GM21723 (cell line): ENCODE measurements at regions not wholly inside any gene's neighbourhood (a gene's known extent, or its start where the extent isn't known, plus 50 kb on each side); places are given as distances from the start of the nearest gene placed in this dataset.
A peak's percentile ranks its signal among the peaks of the same experiment; 100 is the strongest.

ENCODE experiments used
- ATAC-seq: cut with Tn5 transposase; IDR thresholded peaks from one replicate; pipeline ENCODE4 v1.9.1; 2021; ENCODE audit warnings: mild to moderate bottlenecking, moderate library complexity; ENCODE audit not compliant: unreplicated experiment

DNA sequence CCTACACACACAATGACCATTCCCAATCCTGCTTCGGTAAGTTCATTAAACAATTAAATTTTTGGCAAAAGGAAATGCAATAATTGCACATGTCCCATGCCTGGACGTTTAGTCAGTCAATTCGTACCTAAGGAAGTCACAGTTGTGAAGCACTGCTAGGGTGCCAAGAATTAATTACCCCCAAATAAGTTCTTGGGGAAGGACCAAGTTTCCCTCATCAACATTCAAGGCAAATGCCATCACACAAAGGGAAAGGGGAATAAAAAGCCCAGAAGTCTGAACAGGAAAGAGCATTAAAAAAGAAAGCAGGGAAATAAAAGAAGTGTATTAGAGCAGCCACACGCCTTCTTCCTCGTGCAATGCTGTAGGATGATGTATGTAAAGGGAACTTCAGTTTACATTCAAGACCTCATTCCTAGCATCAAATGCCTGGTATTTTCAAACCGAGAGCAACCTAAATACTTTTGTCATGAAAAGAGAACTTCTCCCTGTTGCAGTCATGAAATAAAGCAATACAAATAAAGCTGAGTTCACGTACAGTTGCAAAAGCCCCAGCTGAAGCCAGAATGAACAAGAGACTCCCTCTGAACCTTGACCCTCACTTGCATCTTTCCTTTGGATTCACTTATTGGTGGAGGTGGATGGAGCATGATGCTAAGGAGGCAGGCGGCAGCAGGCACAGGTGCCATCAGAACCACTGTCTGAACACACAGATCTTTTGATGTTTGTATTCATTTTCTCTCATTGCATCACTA, 124.0 kb upstream of the PPARGC1A start:
- no peak for ATAC-seq

DNA sequence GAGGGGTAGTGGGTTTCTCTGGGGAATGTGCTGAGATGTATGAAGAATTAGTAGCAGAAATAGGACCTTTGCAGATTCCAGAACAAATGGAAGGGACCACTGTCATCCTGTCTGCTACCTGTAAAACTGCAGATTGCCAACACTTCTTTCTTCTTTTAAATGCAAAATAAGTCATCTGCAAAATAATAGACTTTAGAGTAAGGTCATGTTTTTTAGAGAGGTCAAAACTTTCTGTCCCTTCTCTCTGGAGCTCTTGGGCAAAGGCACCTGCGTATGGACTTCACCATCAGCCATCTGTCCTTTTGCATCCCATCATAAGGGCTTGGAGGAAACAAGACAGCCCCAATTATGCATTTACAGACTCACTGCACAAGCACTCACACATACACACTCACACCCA, 121.1 kb upstream of the PPARGC1A start:
- no peak for ATAC-seq

DNA sequence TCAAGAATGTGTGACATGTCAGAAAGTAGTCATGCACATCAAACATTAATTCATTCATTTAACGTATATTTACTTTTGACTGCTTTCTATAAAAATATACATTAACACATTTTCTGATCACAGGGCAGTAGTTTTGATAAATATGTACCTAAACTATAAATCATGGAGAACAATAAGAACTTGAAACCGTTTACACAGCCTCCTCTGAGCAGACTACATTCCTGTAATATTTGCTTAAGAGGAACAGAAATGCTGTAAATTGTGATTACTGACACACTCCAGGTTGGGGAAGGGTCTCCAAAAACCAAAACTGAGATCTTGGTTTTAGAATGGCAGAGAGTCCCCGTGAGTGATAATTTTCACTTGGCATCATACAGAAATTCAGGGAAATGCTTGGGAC, 120.7 kb upstream of the PPARGC1A start:
- no peak for ATAC-seq

DNA sequence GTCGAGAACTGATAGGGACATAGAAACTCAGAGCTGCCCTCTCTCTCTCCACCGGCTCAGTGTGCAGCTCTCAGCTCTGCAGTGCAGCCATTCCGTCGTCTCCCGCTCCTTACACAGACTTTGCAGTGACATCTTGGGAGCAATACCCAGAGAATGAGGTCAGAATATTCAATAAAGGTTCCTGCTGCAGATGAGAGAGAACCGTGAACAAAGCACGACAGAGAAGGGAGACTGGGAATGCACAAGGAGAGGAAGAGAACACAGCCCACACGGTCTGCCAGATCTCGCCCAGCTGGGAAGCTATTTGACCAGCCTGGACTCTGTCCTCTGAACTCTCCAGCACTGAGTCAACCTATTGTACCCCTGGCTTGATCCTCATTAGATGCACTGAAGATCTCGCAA, 118.0 kb upstream of the PPARGC1A start:
- ATAC-seq, result no peak

DNA sequence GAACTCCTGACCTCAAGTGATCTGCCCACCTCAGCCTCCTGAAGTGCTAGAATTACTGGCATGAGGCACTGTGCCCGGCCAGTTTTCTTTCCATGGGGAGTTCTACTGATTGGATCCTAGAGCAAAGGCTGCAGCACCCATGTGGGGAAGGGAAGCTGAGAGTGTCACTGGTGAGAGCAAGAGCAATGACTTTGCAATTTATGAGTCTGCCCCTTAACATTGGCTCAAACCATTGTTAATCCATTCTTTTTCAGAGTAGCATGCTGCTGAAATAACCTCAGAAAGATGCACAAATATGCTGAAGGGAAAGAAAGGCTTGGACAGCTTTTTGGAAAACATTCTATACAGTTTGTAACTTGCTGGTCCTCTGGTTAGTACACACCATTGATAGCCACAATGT, 116.4 kb upstream of the PPARGC1A start:
- no peak for ATAC-seq

DNA sequence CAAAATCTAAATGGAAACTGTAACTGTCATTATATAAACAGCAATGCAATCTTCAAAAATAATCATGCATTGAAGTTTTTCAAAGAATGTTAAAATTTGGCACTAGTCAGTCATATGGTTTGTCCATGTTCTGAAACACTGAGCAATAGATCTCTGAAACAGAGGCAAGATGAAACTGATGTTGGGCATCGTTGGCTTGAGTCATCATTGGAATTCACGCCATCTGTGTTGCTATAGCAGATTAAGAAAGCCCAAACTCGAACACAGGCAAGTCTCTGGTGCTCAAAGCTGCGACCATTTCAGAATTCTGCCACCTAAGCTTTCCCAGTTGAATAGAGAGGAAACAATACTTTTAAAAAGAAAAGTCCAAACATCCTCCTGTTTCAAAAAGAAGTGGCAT, 114.1 kb upstream of the PPARGC1A start:
- ATAC-seq, result no peak

DNA sequence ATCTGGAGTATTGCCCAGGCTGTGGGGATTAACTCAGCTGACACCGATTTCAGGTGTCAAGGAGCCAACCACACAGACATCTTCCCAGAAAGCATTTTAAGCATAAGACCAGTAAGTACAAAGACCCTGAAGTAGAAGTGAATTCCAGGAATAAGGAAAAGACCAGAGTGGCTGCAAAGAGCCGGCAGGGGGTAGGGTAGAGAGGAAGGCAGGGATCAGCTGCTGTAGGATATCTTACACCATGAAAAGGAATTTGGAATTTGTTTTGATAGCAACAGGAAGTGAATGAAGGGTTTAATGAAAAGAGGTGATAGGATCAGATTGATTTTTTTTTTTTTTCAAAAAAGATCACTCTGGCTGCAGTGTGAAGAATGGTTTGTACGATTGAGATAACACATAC, 113.6 kb upstream of the PPARGC1A start:
- ATAC-seq, result no peak

DNA sequence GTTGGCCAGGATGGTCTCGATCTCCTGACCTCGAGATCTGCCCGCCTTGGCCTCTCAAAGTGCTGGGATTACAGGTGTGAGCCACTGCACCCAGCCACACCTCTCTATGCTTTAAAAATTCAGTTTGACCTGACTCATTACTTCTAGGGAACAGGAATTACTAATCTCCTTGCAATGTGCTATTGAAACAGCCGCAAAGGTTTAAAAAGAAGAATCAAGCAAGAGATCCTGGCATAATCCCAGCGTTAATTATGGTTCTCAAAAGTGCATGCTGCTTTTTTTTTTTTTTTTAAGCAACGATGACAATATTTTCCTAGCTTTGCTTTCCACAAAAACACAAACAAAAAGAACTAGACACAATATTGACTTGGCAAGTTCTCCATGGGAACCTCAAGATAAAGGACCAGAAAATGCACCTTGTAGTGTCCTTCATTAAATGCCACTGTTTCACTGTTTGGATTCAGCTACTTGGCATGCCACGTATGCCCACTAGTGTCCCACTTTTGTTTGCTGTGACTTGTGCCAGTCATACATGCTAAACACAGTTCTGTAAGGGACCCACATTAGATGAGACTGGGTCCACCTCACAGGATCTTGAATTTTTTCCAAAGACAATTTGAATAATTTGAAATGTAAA, 112.6 kb upstream of the PPARGC1A start:
- no peak for ATAC-seq

DNA sequence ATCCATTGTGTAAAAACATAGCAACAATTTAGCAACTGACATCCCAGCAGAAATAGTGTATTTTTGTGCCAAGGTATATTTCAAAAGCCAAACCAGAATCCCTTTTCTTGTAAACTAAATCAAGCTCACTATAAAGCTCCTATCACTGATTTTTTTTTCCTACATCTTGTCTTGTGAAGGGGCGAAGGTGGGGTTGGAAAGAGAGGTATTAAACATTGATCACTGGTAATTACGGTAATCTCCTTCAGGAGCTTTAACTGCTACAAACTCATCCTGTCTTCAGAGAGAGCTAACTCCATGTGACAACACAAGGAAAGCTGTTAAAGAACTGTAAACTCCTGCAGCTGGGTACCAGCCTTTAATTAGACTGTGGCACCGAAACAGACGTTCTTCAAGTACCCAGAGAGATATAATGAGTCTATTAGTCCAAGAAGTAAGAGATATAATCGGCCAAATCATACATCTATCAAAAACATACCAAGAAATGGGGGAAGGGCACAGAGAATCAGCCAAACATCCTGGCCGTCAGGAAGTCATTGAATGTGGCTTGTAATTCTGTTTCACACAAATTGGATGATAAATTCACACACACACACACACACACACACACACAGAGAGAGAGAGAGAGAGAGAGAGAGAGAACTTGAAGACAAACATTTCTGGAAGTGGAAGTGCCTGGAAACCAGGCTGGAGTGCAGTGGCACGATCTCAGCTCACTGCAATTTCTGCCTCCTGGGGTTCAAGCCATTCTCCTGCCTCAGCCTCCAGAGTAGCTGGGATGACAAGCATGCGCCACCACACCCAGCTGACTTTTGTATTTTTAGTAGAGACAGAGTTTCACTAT, 111.9 kb upstream of the PPARGC1A start:
- no peak for ATAC-seq

DNA sequence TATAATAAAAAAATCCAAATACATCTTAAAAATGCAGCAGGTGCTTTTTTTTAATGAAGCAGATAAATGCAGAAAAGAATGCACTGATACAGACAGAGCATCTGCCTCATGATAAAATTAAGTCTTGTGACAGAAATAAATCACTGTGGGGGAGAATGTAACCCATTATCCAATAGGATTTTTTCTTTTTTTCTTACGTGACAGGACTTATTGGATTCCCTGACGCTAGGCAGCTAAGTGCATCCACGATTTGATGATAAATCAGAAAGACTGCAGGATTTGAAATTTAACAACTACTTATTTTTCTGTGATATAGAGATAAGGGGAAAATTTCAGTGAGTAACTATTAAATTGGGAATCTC, 110.6 kb upstream of the PPARGC1A start:
- ATAC-seq, result no peak

DNA sequence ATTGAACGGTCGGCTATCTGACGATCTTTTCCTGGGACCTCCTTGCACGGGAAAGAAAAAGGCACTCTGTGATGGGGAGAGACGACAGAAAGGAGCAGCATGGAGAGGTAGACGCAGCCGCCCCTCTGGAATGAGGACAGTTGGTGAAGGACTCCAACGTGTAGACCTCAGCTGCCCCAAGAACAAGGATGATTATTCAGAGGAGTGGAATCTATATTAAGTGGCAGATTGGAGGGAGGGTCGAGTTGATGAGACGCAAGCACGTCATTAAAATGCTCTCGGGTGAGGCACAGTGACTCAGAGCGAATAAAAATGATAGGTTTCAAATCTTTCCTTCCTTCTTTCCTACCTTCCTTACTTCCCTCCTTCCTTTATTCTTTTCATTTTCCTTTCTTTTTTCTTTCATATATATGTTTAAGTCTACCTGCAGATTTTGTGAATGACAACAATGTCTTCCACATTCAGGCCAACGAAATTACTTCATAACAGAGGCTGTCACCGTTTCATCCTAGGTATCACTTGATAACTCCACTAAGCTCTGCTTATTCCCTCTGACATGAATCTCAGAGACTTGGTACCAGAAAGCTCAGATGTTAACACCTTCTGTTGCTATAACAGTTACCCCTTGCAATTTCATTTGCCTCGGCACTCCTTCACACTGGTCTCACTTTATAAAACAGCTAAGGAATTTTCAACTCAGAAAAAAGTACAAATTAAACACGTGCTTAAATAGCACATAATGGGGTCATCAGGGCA, 110.0 kb upstream of the PPARGC1A start:
- no peak for ATAC-seq

DNA sequence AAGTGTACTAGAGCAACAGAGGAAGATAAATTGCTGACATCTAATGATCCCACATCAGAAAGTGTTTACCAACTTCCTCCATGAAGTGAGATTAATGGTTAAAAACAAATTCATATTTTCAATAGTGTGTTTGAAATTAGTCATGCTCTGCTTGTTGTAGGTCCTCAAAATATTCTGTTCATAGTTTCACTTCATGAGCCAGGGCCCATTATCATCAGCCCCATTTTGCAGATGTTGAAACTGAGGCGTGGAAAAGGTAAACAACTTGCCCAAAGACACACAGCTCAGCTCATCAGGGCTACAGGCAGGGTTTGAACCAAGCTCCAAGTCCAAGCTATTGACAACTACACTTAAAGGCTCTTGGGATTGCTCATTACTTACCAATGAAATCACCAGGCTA, 103.5 kb upstream of the PPARGC1A start:
- no peak for ATAC-seq

DNA sequence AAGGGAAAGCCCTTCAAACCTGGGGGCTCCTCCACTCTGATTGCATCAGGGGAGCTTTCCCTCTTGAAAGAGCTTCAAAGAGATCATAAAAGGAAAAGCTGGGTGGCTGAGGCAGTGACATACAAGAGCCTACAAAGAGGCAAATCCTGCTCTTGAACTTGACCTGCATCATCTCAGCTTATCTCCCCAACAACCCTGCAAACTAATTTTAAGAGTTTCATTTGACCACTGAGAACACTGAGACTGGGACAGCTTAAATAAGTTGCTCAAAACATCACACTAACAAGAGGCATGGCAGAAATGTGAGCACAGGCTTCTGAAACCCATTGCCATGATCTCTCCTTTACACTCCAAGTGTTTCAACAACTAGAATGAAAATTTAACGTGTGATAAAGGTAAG, 101.6 kb upstream of the PPARGC1A start:
- peak; percentile 58 for ATAC-seq

DNA sequence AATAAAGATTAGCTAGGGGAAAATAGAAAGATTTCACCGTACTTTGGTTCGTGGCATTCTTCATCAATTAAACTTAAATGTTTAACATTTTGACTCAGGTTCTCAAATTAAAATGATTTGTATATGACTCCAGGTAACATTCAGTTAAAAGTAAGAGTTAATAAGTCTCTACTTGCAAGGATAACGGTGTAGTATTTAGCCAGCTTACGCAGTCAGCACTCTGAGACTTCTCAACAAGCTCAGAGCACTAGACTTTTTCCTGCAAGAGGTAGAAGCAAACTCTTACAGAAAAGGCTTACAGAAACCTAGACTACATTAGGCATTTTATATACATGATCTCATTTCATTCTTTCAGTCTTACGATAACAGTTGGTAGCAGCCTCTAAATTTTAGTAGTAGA, 96.4 kb upstream of the PPARGC1A start:
- no peak for ATAC-seq

DNA sequence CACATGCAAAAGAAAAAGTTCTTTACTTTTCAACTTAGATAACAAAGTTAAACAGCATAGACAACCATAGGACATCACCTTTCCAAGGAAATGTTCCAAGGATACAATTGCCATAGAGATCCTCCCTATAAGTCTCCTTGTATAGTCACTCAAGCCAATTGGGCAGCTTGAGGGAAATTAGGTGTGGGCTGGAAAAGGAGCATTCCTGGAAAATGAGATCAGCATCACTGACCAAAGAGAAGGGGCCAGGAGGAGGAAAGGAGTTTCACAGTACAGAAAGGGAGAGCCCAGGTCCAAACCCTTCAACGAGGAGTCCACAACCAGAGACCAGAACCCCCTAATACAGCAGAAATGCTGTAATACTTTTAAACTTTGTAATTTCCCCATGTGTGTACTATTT, 91.5 kb upstream of the PPARGC1A start:
- ATAC-seq, result no peak

DNA sequence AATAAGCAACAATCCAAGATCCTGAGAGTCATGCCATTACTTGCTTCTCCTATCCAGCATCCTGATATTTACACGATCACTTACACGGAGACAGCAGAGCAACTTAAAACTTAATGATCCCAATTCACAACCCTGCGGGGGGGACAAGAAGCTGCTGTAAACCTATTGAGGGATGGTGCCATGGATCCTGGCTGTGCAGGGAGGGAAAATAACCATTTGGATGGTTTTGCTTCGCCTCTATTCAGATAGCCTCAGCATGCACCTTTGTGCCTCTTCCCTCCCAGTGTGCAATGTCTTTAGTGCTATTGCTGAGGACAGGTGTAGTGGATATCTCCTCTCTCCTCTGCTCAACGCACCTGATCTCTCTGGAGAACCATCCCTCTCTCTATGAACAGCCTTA, 89.7 kb upstream of the PPARGC1A start:
- ATAC-seq, result no peak

DNA sequence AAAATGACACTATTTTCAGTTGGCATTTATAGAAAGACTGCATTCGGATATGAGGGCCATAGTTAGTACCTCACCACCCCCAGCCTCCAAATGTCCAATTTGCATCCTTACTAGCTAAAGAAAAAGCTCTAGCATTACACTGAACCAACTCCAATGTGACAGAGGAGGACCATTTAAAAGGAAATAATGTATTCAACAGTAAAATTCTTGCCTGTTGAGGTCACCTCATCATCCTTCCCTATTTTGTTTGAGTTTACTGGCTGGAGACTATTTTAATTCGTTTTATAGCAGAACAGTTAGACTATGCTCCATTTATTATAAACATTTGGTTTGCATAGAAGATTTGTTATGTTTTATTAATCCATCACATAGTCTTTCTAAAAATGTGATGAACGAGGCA, 88.2 kb upstream of the PPARGC1A start:
- ATAC-seq, result no peak

DNA sequence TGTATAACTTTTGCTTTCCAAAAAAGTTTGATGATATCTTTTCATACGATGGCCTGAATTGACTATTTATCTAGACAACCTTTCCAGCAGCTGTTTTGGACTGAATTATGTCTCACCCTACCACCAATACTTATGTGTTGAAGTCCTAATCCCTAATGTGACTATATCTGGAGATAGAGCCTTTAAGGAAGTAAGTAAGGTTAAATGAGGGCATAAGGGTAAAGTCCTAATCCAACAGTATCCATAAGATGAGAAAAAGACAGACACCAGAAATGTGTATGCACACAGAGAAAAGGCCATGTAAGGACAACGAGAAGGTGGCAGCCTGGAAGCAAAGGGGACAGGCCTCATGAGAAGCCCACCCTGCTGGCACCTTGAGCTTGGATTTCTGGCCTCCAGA, 86.6 kb upstream of the PPARGC1A start:
- ATAC-seq, result no peak

DNA sequence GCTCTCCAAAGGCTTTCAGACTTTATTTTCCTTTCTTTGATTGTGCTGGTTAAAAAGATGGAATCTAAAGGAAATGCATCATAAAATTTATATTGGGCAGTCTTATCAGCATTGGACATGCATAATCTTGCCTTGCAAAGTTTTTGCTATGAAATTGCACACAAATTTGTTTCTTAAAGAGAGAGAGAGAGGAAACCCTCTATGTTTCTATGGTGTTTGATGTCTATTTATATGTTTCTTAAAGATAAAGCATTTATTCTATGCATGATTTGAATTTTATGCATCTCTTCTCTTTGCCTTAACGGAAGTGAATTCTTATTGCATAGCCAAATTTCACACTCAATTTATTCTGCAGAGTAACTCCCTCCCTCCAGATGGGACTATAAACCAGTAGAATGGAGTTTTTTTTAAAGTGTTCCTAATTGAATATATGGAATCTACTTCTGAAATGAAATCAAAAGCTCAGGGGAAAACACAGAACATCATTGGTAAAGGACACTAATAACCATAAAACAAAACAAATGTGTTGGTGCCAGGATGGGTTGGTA, 83.5 kb upstream of the PPARGC1A start:
- ATAC-seq, result no peak

DNA sequence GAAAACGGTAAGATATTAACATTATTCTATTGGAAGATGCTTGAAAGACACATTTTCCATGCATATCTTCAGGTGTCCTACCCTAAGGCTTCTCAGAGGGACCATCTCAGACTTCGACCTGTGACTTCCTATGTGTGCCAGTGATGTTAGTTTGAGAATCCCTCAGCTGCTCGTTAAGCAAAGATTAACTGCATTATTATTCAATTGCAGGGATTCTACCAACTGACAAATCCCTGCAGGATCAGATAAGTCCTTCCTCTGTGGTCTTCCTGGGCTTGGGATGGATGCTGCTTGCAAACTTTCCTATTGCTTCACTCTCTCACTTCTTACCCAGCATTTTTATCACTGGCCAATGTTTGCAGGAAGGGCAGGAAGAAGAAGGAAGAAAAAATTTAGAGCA, 83.0 kb upstream of the PPARGC1A start:
- no peak for ATAC-seq

DNA sequence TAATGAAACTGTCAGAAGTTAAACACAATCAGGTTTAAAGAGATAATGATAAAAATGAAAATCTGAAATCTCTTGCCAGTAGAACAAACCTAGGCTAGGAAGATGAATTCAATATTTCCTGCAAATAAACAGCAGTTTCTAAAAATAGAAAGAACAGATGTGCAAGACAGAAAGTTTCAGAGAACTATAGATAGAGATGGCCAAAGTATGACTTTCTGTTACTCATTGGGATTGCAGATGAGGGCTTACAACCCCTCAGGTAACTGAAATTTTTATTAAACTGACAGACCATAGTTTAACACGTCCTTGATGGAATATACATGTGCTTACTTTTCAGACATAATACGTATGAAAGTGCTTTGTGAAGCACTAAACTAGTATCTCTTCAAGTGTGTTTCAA, 82.3 kb upstream of the PPARGC1A start:
- ATAC-seq, result no peak
